HG02623 (cell line): ENCODE measurements at regions not wholly inside any gene's neighbourhood (a gene's known extent, or its start where the extent isn't known, plus 50 kb on each side); places are given as distances from the start of the nearest gene placed in this dataset.
A peak's percentile ranks its signal among the peaks of the same experiment; 100 is the strongest.
"Not testable (repeated sequence)": the region's sequence is repeated elsewhere in the genome, so short reads cannot be mapped to it uniquely, and the experiment has no call there.

Experiments used
- ATAC-seq: cut with Tn5 transposase; IDR thresholded peaks from one replicate; pipeline ENCODE4 v1.9.1; 2021; ENCODE audit warnings: moderate library complexity; ENCODE audit not compliant: unreplicated experiment

DNA sequence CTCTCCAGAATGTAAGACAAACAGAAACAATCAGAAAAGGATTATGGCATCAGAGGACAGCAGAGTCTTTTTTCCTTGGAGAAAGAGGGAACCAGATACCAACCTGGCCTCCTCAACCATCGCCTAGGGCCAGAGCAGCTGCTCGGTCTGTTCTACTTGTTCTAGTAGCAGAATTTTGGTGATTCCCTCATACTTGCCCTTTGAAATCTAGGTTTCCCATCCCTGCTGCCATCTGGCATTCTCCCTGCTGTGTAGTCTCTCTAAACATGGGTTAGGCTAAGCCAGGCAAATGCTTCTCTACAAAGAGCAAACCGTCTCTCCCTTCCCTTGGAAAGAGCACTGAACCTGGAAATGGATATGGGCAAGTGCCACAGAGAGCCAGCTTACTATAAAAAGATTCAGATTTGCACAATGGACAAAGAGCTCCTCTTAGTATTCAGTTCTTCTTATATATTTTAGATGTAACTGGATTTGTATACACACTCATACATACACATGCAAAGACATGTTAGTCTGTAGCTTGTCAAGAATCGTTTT is 208.6 kb upstream of the ST6GAL2 start:
- no peak for ATAC-seq

DNA sequence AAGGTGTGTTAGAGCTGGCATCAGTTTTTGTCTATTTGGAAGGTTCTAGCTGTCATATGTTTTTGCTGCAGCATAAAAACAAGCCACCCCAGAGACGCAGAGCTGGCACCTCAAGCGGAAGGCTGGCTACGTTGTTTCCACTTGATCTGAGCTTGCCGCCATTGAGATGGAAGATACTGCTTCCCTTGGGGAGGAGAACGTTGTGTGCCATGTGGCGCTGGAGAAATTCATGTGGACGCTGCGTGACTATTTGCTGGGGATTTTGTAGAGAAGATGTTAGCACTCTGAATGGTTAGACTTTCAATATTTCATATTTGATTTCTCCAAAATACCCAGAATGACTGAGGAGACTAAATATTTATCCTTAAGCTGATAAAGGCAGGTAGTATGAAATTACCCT is 216.2 kb upstream of the ST6GAL2 start:
- ATAC-seq: no peak

GRCh38 chr2:107107351-107107750 is 221.4 kb upstream of the ST6GAL2 start:
- ATAC-seq: no peak

GRCh38 chr2:107108556-107108955 is 222.6 kb upstream of the ST6GAL2 start:
- ATAC-seq: no peak

GRCh38 chr2:107111623-107112022 is 225.7 kb upstream of the ST6GAL2 start:
- no peak for ATAC-seq

- ATAC-seq: no peak
Observed at GRCh38 chr2:107112561-107112960, 226.6 kb upstream of the ST6GAL2 start.

- no peak for ATAC-seq
Observed at GRCh38 chr2:107128381-107128780, 242.4 kb upstream of the ST6GAL2 start.

DNA sequence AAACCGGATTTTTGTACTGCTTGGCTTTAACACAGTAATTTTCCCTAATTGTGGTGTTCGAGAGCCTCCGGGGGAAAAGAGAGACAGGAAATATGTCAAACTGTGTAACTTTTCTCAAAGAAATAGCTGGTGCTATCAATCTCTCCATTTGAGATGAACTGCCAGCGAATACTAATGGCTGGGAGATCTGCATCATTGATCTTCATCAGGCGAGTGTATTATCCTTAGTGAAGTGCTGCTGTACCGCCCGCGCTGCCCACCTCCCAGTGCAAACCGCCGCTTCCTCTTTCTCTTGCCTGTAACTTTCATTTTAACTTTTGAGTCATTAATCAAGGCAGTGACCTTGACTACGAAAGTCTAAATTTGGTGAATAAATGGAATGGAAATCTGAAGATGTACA is 246.1 kb upstream of the ST6GAL2 start:
- peak; percentile 86 for ATAC-seq

GRCh38 chr2:107132746-107133145 is 246.8 kb upstream of the ST6GAL2 start:
- no peak for ATAC-seq

DNA sequence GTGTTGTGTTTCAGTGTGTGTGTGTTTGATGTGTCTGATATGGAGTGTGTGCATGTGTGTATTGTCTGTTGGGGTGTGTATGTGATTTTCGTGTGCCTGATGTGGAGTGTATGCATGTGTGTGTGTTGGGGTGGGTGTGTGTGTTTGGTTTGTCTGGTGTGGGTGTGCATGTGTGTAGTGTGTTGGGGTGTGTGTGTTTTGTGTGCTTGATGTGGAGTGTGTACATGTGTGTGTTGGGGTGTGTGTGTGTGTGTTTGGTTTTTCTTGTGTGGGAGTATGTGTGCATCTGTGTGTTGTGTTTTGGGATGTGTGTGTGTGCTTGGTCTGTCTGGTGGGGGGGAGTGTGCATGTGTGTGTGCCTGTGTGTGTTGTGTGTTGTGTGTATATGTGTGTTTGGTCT is 247.4 kb upstream of the ST6GAL2 start:
- ATAC-seq: no peak

- ATAC-seq: no peak
Observed at GRCh38 chr2:107136733-107137132, 250.8 kb upstream of the ST6GAL2 start.

DNA sequence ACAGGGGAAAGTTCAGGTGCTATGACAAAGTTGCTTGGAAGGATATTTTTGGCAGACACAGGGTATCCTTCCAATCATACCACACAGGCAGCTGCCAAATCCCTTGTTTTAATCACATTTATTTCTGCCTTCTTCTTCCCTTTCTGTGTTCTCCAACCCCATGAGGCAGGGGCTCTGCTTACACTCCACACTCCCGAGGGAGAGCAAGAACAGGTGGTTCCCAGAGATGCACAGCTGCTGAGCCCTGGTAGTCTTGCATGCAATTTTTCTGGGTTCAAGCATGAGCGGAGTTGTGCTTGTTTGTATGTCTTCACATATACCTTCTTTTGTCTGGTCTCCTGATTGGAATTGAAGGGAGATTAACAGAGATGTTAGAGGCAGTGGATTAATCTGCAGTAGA is 251.7 kb upstream of the ST6GAL2 start:
- no peak for ATAC-seq

- no peak for ATAC-seq
Observed at GRCh38 chr2:107146181-107146580, 260.2 kb upstream of the ST6GAL2 start.

DNA sequence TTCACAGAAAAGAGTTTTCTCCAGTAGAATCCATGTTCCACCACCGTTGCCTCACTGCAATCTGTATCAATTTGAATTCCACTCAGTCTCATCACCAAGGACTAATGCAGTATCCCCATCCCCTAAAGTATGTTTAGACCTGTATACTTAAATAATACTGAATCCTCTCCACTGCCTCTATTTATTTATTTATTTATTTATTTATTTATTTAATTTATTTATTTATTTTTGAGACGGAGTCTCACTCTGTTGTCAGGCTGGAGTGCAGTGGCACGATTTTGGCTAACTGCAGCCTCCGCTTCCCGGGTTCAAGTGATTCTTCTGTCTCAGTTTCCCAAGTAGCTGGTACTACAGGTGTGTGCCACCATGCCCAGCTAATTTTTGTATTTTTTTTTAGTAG is 260.7 kb upstream of the ST6GAL2 start:
- ATAC-seq: not testable (repeated sequence)

DNA sequence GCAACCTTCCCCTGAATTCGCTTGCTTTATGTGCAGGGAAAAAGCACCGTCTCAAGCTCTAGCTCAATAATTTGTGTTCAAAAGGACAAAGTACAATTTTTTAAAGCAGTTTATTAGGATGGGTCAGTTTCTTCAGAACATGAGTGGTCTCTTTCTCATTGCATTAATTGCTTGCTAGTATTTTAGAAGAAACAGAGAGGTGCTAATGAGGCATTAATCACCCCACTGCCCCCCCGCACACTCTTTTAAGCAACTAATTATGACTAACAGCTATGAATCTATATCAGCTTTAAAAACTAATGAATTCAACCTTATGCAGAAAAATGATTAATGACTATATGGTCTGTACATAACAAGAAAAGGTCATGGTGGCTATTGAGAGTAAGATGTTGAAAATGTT is 262.1 kb upstream of the ST6GAL2 start:
- ATAC-seq: no peak

DNA sequence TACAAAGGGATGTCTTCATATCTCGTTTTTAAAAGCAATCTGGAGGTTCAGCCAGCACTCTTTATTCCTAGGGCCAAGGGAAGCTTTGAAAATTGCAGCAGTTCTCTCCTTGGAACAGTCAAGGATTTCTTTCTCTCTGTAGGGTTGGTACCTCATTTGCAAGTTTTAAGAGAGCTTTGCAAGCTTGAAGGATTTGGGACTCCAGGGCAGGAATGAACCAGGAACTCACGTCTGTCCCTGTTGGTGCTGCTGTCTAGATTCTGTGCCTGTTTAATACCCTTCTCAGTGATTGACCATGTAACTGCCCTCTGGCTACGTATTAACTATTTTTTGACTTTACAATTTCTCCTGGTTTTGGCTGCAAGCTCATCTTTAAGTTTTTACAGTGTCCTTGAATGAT is 262.5 kb upstream of the ST6GAL2 start:
- no peak for ATAC-seq

DNA sequence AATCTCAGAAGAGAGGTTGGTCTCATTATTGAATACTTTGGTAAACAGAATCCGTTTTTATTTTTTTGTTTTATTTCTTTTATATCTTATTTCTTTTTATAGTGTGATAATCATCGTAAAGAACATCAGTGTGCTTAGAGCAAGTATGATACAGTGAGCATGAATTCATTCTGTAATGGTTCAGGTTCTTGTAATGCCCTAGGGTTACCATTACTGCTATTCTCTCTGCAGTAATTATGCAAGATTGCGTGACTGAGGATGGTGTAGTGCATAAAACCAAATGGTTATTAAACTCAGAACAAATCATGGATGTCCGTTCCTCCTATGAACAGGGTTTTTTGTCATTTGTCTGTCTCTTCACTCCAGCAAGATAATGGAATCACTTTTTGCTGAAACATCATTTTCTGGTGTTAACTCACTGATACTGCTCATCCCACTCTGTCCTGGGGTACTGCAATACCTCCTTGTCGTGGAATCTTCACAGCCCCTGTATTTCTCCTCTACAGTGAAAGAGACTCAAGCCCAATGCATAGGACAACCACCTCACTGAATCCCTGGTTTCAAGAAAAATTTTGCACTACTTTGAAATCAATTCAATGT is 274.8 kb upstream of the ST6GAL2 start:
- no peak for ATAC-seq

DNA sequence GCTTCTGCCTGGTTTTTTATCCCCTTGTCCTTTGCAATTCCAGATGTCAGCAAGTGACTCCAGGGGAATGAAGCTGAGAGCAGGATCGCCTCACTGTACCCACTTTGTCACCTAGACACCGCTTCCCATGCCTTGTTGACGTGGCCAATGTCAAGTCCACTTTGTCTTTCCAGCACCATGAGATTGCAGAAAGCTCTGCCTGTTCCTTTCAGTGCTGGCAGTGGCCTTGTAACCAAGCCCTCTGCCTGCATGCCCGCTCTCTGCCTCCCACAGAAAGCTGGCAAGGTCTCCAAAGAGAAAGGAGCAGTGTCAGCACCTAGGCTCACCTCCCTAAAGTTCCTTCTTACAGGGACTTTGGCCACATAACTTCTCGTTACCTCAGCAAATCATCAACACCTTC is 282.2 kb upstream of the ST6GAL2 start:
- ATAC-seq: no peak

DNA sequence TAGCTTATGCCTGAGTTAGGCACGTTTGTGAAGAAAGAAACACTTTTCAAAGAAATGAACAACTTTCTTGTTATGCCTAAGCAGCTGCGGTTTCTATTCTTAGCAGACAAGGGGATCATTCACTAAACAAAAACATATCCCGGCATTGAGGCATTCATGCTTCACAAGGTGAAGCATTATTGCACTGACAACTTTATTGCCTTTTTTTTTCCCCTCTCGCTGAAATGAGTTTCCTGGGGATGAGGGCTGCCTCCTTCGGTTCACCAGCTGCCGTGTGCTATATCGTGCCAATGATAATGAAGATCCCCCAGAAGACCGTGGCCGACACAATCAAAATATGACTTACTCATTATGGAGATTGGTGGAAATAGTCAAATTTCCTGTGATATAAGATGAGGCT is 288.2 kb upstream of the ST6GAL2 start:
- no peak for ATAC-seq

DNA sequence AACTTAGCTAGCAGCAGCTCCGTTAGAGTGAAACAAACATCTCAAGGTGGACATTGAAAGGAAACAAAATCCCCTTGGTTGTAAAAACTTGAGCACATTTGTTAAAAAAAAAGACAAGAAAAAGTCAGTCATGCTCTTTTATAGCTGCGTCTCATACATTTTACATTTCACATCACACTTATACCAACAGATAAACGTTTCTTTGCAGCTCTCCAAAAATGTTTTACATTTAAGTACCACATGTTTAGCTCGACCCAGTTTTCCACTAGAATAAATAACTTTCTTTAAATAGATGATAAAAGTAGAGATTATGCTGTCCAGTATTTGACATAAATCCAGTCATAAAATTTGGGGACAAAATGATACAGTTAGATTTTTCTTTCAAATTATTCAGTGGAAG is 297.0 kb upstream of the ST6GAL2 start:
- ATAC-seq: no peak

- no peak for ATAC-seq
Observed at GRCh38 chr2:107187870-107188269, 301.9 kb upstream of the ST6GAL2 start.

- ATAC-seq: no peak
Observed at GRCh38 chr2:107195631-107196030, 309.7 kb upstream of the ST6GAL2 start.

DNA sequence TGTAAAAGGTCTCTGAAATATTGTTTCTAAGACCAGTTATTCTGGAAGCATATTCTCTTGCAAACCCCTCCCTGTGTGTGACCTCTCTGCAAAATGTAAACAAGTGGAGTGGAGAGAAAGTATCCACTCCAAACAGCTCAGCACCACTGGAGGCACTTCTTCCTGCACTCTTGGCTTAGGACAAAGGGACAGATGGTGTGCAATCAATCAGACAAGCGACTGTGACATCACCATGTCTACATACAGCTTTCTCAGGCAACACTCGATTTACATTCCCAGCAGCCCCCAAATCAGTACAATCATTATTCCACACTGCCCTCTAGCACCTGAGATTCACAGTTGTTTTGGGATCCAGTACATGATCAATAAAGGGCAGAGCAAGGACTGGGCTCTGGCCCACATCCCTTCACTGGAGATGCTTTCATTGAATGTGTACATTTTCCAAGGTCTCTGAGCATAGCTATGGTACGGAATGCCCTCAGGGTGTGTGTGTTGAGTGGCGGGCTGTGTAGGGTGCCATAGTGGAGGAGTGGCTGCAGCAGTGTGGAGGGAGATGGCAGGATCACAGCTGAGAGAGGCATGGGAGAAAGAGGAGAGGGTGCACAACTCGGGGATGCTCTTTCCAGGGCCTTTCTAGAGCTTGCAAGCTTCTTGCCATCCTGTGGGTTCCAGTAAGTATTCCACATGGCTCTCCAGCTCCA is 311.8 kb upstream of the ST6GAL2 start:
- no peak for ATAC-seq
